NCI-H1105 (cell line): ENCODE measurements at regions not wholly inside any gene's neighbourhood (a gene's known extent, or its start where the extent isn't known, plus 50 kb on each side); places are given as distances from the start of the nearest gene placed in this dataset.
"Not testable (repeated sequence)": the region's sequence is repeated elsewhere in the genome, so short reads cannot be mapped to it uniquely, and the experiment has no call there.

Experiments used
- DNase-seq: peaks from one replicate; lab custom pipeline; 2025; lab: John Stamatoyannopoulos, UW

- DNase-seq = no peak
Measured at GRCh38 chr13:26888632-26889031, 128.0 kb upstream of the GPR12 start.

- no peak for DNase-seq
Measured at GRCh38 chr13:26887594-26887993, 127.0 kb upstream of the GPR12 start.

GRCh38 chr13:26883613-26884257, 123.1 kb upstream of the GPR12 start:
- DNase-seq = no peak

GRCh38 chr13:26882731-26883130, 122.1 kb upstream of the GPR12 start:
- no peak for DNase-seq

DNA sequence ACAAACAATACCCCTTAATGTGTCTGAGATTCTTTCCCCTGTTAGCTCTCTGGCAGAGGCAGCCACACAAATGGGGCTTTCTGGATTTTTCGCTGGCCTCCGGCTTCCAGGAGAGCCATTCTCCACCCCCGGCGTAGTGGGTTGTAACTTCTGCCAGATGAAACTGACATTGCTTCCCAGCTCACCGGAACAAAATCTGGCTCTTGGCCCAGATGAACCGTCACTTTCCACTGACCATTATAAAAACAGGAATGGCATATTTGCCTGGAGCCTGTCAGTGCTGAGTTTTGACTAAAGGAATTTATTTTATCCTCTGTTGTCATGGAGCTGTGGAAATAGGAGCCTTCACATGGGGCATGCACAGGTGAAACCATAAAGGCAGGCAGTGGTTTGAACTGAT, 120.6 kb upstream of the GPR12 start:
- no peak for DNase-seq

DNA sequence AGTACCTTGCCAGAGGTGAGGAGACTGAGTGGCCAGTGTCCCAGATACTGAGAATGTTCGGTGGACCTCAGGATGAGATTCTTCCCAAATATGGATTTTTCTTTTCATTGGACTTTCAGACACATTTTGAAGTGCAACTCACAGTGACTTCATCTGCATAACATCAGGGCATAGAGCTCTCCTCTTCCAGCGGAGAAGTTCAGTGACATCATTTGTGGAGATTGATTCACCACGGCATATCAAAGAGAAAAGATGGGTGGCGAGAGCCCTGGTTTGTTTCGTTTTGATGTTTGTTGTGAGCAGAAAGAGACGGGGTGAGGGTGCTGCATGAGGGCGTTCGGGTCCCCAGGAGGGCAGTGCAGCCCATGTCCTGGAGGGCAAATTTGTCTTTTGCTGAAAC, 120.1 kb upstream of the GPR12 start:
- DNase-seq = no peak

DNA sequence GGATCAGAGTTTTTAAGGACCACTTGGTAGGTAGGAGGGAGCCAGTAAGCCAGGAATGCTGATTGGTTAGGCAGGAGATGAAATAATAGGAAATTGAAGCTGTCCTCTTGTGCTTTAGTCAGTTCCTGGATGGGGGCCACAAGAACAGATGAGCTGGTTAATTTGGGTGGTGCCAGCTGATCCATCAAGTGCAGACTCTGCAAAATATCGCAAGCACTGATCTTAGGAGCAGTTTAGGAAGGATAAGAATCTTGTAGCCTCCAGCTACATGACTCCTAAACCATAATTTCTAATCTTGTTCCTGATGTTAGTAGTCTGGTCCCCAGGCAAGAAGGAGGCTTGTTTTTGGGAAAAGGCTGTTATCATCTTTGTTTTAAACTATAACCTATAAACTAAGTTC, 117.9 kb upstream of the GPR12 start:
- DNase-seq = no peak

DNA sequence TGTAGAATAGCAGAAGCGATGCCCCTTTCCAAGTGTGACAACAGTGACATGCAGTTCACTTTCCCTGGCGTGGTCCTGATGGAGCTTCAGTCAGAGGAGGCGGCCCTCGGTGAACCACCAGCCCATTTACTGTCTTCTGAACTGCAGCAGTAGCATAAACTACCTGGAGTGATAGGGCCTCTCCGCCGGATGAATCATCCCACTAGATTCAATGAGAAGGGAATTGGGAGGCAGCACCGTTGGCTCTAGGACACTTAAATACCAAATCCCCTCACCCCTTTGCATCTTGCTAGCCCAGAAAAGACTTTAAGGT, 112.8 kb upstream of the GPR12 start:
- no peak for DNase-seq

DNA sequence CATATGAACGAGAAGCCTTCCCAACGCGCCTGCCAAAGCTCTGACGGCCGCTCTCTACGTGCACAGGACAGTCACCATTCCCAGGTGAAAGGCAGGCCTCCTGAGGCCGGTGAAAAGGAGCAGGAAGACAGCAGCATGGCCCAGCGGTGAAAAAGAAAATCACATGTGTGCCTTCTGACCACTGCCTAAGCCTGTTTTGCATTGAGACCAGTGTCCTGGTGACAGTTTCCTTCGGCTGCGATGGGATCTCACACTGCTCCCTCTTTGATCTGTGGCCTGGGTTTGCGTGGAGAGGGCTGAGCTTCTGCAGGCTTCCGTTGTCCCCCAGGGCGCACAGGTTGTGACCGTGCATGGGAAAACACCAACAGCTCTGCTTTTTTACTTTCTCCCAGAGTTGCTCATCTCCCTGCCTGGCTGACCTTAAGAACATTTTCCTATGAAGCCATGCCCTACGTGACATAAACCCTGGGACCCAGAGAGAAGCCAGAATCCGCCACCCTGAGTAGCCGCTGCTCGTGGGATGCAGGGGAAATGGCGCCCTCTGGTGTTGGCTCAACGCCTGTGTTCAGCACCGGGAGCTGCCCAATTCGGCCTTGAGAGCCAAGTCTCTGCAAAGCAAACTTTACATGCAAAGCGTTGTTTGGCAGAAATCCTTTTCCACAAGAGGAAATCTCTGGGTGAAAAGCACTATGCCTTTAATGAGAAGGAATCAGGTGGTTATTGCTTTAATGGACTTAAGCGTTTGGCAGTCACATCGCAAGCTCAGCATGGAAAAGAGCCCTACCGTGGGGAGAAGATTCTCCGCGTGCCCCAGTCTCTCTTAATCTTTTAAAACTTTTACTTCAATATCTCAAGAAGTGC, 112.2 kb upstream of the GPR12 start:
- DNase-seq = no peak

DNA sequence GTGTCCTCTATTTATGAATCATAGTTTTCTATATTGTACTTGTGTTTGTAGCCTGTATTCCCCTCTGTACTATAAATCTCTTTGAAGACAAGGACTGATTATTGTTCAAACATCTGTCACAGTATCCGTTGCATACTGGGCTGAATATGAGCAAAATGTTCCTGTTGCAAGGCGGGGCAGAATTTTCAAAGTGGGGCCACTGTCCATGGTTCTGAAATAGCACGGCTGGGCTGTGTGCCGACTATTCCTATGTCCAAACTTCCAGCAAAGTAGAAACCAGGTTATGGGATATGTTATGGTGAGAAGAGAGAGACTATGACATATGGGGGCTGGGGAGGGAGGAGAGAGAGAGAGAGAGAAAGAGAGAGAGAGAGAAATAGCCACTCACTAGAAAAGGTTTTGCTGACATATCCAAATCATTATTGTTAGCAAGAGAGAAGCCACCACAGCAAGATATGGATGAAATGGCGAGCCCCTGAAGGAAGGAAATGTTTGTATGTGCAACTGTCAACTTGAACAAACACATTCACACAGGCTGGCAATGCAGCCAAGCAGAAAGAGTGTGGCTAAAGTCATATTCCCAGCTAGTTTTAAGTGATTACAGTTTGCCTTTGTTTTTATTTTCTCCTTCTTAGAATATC, 107.0 kb upstream of the GPR12 start:
- DNase-seq = no peak

DNA sequence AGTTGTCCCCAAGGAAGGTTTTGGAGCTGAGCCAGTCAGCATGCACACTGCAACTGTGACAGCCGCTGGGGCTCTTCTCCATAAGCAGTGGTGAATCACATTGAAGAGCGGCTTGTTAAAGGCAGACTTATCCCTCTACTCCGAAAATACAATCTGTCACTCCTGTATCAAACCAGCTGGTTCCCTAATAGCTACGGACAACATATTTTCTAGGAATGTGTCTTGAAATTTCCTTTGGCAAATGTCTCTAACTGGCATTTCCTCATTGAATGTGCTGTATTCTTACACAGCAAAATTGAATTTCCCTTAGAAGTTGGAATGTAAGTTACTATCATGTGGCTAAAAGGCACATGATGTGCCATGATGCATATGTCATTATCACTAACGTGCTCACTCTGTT, 104.0 kb upstream of the GPR12 start:
- DNase-seq = no peak

DNA sequence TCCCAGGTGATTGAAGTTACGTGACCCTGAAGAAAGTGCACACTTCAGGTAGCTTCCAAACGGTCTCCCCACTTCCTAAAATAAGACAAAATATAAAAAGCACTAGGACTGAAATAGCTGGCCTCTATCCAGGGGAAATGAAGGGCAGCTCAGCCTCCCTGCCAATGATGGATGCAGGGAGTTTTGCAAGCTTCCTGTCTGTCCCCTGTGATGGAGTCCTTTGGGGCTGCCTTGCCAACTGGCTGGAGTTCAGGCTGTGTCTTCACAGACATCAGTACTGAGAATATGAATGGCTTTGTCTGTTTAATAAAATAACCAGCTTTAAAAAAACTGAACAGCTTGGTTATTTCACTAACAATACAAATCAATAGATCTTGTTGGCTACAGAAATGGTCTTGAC, 101.4 kb upstream of the GPR12 start:
- no peak for DNase-seq

DNA sequence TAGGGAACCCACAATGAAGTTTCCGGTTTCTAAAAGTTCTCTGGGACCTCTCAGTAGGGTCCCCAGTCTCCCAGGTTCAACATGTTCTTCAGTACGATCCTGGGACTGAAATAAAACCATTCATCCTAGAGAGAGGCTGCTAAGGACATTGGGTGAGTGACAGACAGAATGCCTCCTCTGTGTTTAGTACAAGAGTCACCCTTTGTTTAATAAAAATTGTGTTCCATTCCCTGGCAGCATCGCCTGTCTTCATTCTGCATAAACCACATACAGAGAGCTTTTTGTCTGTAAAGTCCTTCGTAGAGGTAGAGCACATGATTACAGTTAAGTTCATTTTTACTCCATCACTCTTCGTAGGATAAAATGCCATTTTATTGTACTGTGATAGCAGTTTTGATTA, 95.3 kb upstream of the GPR12 start:
- DNase-seq = no peak

GRCh38 chr13:26855071-26855470, 94.5 kb upstream of the GPR12 start:
- DNase-seq = no peak

GRCh38 chr13:26853323-26853722, 92.7 kb upstream of the GPR12 start:
- DNase-seq = no peak

DNA sequence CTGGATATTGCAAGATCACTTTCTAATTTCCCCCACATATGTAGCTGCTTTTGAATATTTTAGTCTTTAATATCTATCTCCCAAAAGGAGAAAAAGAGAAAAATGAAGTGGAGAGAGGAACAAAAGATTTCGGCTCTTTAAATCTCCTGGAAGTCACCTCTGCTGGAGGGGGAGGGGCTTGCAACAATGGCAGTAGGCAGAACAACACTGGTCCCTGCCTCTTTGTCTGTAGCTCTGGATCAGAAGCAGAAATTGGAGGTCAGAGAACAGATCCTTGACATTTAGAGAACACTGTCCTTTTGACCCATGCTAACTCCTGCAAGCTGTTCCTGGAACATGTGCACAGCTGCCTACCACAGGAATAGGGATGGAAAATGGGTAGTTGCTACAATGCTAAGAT, 86.7 kb upstream of the GPR12 start:
- DNase-seq = no peak

DNA sequence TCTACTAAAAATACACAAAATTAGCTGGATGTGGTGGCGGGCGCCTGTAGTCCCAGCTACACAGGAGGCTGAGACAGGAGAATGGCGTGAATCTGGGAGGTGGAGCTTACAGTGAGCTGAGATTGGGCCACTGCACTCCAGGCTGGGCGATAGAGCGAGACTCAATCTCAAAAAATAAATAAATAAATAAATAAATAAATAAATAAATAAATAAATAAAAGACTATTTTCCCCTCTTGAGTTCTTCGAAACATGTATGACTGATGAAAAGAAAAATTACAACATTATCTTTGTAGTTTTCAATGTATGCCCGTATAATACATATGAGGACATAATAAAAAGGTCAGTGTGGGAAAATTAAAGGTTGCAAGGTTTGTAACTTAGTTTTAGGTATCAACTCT, 84.5 kb upstream of the GPR12 start:
- DNase-seq = not testable (repeated sequence)

- no peak for DNase-seq
Measured at GRCh38 chr13:26839682-26840081, 79.1 kb upstream of the GPR12 start.

- DNase-seq = no peak
Measured at GRCh38 chr13:26838821-26839220, 78.2 kb upstream of the GPR12 start.

DNA sequence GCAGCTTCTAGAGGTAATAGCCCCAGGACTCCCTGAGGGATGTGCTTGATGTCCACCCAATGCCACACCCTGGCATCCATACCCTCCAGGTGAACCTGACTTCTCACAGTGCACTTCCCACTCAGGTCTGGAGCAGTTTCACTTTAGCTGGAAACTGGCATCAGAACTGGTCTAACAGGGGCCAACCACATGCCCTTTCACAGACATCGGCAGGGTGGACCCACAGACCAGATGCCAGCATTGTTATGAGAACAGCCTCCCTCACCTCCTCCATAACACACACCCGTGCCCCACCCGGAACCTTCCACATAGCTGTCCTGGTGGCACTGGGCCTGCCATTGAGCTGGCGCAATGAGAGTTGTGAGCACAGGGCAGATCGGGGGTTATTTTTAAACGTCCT, 77.4 kb upstream of the GPR12 start:
- no peak for DNase-seq

- DNase-seq = no peak
Measured at GRCh38 chr13:26837102-26837501, 76.5 kb upstream of the GPR12 start.

DNA sequence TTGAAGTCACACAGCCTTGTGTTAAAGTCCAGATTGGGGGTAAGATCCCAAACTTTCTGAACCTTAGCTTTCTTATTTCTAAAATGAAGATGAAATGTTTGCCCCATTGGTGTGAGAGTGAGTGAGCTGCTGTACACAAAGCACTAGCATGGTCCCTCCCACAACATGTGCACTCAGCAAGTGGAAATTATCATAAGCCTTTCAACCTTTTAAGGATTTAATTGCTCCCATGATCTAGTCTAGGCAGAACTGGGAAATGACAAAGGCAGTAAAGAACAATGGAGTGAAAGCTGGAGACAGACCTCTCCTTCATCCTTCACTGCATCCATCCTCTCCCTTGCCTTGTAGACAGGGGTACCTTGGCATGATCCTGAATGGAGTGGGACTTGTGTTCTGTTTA, 76.0 kb upstream of the GPR12 start:
- DNase-seq = peak; percentile 14

DNA sequence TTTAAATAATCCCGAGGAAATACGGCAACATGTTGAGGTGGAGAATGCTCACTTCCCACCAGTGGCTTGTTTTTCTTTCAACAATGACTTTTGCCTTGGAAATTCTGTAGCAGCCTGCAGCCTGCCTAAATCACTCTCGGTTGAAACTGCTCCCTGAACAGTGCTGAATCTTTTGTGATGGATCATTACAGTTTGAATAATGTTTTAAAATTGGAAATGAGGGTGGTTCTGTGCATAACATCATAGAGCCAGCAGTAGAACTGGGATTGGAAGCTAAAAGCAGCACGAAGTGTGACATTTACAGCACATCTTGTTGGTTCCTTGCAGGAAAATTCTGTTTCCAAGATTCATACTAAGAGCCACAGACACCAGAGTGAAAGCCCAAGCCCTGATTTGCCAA, 74.1 kb upstream of the GPR12 start:
- no peak for DNase-seq
